ENCODE measurements at regions not wholly inside any gene's neighbourhood (a gene's known extent, or its start where the extent isn't known, plus 50 kb on each side); places are given as distances from the start of the nearest gene placed in this dataset.

DNA sequence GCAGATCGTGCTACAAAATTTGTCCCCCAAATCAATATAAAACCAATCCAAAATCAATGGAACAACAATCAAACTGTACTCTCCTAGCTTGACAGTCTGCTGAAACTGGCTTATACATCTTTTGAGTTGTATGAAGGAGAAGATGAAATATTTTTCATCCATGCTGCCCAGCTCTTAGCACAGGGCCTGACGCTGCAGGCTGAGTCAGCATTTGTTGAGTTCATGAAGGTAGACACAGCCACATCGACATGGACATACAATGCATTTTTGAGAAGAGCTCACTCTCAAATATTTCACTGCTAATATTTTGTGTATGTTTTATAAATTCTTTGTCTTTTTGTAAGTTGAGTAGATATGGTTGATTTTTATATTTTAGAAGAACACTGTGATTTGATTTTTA is 327.3 kb downstream of the OTOL1 start:
- Mint-ChIP-seq H3K9me3 (no peaks in the 10 kb centered on the region), H3K27me3 (no peaks in the 10 kb centered on the region), H3K36me3 (ENCODE audit: low read depth) (no peaks in the 10 kb centered on the region), H3K27ac (no peak overlapping the region), H3K4me3 (no peak overlapping the region), H3K4me1 (ENCODE audit: low read depth) (no peaks in the 10 kb centered on the region)
- intact Hi-C loops (cut with micrococcal nuclease) = no loop called here

GRCh38 chr3:161838021-161838420 is 341.4 kb downstream of the OTOL1 start:
- no peaks in the 10 kb centered on the region for H3K27me3 Mint-ChIP-seq
- no peaks in the 10 kb centered on the region for H3K4me1 Mint-ChIP-seq (ENCODE audit: low read depth)
- intact Hi-C loops (cut with micrococcal nuclease) = no loop called here
- H3K36me3 Mint-ChIP-seq (ENCODE audit: low read depth) = no peaks in the 10 kb centered on the region
- no peak overlapping the region for H3K4me3 Mint-ChIP-seq
- H3K27ac Mint-ChIP-seq = no peak overlapping the region
- peaks cover under 1% of the 10 kb centered on the region for H3K9me3 Mint-ChIP-seq

DNA sequence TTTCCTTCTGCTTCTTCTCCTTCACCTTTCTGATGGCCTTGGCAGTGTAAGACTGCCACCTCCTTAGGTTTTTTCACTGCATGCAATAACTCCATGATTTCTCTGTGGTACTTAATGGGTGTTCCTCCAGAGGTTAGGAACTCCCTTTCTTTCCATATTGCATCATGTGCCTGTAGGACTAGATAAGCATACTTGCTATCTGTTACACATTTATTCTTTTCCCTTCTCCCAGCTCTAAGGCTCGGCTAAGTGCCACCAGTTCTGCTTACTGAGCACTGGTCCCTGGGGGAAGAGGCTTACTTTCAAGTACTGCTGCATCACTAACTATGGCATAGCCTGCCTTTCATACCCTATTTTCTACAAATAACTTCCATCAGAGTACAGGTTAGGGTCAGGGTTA is 351.8 kb downstream of the OTOL1 start:
- H3K4me1 Mint-ChIP-seq (ENCODE audit: low read depth) = no peaks in the 10 kb centered on the region
- no peak overlapping the region for H3K27ac Mint-ChIP-seq
- no peaks in the 10 kb centered on the region for H3K9me3 Mint-ChIP-seq
- no peaks in the 10 kb centered on the region for H3K36me3 Mint-ChIP-seq (ENCODE audit: low read depth)
- H3K4me3 Mint-ChIP-seq = no peak overlapping the region
- no peaks in the 10 kb centered on the region for H3K27me3 Mint-ChIP-seq
- intact Hi-C loops (cut with micrococcal nuclease) = no loop called here

GRCh38 chr3:161851941-161852566 is 355.4 kb downstream of the OTOL1 start:
- H3K36me3 Mint-ChIP-seq (ENCODE audit: low read depth) = no peaks in the 10 kb centered on the region
- intact Hi-C loops (cut with micrococcal nuclease) = no loop called here
- H3K27ac Mint-ChIP-seq = no peak overlapping the region
- peaks cover 5% of the 10 kb centered on the region for H3K4me1 Mint-ChIP-seq (ENCODE audit: low read depth)
- no peaks in the 10 kb centered on the region for H3K9me3 Mint-ChIP-seq
- H3K27me3 Mint-ChIP-seq = no peaks in the 10 kb centered on the region
- H3K4me3 Mint-ChIP-seq = no peak overlapping the region

GRCh38 chr3:161852744-161853143 is 356.1 kb downstream of the OTOL1 start:
- no peaks in the 10 kb centered on the region for H3K27me3 Mint-ChIP-seq
- intact Hi-C loops (cut with micrococcal nuclease) = no loop called here
- H3K36me3 Mint-ChIP-seq (ENCODE audit: low read depth) = no peaks in the 10 kb centered on the region
- peaks cover 5% of the 10 kb centered on the region for H3K4me1 Mint-ChIP-seq (ENCODE audit: low read depth)
- H3K27ac Mint-ChIP-seq = no peak overlapping the region
- no peak overlapping the region for H3K4me3 Mint-ChIP-seq
- H3K9me3 Mint-ChIP-seq = no peaks in the 10 kb centered on the region

DNA sequence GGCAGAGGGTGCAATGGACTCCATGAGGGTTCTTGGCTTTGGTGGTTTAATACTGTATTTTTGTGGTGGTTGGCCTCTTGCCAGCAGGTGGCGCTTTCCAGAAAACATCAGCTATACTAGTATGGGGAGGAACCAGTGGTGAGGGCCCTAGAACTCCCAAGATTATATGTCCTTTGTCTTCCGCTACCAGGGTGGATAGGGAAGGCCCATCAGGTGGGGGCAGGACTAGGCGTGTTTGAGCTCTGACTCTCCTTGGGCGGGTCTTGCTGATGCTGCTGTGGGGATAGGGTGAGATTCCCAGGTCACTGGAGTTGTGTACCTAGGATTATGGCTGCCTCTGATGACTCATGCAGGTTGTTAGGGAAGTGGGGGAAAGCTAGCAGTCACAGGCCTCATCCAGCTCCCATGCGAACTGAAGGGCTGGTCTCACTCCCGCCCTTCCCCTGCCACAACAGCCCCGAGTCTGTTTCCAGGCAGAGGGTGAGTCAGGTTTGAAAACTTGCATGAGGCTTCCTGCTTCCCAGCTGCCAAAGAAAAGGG is 357.7 kb downstream of the OTOL1 start:
- intact Hi-C loops (cut with micrococcal nuclease) = no loop called here
- H3K4me3 Mint-ChIP-seq = no peak overlapping the region
- H3K4me1 Mint-ChIP-seq (ENCODE audit: low read depth) = peaks cover 5% of the 10 kb centered on the region
- no peaks in the 10 kb centered on the region for H3K9me3 Mint-ChIP-seq
- no peak overlapping the region for H3K27ac Mint-ChIP-seq
- H3K36me3 Mint-ChIP-seq (ENCODE audit: low read depth) = no peaks in the 10 kb centered on the region
- H3K27me3 Mint-ChIP-seq = no peaks in the 10 kb centered on the region

DNA sequence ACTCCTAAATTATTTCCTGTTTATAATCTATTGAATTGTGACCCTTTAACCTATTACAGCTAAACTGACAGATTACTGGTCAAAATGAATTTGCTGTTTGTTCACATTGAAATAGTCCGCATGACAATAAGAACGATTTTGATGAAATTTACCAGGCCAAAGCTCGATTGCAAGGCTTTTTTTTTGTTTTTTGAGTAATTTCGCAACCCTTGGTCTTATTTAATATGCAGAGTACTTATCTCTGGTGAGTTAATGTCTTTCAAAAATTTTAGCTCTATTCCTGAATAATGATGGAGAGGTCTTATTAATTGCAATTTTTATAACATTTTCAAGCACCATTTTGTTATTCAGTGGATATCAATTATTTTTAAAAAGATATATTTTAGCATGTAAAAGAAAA is 362.4 kb downstream of the OTOL1 start:
- no peak overlapping the region for H3K27ac Mint-ChIP-seq
- H3K4me1 Mint-ChIP-seq (ENCODE audit: low read depth) = peaks cover 5% of the 10 kb centered on the region
- no peak overlapping the region for H3K4me3 Mint-ChIP-seq
- no peaks in the 10 kb centered on the region for H3K36me3 Mint-ChIP-seq (ENCODE audit: low read depth)
- intact Hi-C loops (cut with micrococcal nuclease) = no loop called here
- H3K27me3 Mint-ChIP-seq = no peaks in the 10 kb centered on the region
- H3K9me3 Mint-ChIP-seq = no peaks in the 10 kb centered on the region

DNA sequence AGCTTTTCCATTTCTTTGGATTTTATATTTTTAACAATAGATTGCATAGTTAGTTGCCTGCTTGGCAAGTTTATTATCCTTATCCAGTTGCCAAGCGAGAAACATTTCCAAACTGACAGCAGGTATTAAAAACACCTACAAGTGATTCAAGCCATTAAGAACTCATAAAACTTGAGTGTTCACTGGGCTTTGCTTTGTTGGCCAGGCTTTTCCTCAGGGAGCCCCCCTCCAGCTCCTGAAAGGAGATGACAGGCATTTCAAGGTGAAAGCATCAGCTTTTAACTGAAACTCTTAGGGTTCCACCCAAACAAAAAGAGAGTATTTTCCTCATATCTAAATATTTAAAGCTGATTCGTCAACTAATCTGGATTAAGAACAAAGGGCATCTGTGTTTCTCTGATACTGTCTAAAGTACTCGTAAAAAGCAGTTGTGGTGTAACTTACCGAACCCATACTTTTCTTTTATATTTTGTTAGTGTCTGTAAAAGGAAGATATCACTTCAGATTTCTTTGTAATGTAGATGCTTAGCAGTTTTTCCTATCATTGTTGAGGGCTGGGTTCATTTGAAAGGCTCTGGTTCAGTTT is 363.4 kb downstream of the OTOL1 start:
- intact Hi-C loops (cut with micrococcal nuclease) = no loop called here
- no peak overlapping the region for H3K27ac Mint-ChIP-seq
- no peaks in the 10 kb centered on the region for H3K27me3 Mint-ChIP-seq
- H3K4me1 Mint-ChIP-seq (ENCODE audit: low read depth) = peaks cover under 1% of the 10 kb centered on the region
- no peak overlapping the region for H3K4me3 Mint-ChIP-seq
- H3K36me3 Mint-ChIP-seq (ENCODE audit: low read depth) = no peaks in the 10 kb centered on the region
- H3K9me3 Mint-ChIP-seq = no peaks in the 10 kb centered on the region

DNA sequence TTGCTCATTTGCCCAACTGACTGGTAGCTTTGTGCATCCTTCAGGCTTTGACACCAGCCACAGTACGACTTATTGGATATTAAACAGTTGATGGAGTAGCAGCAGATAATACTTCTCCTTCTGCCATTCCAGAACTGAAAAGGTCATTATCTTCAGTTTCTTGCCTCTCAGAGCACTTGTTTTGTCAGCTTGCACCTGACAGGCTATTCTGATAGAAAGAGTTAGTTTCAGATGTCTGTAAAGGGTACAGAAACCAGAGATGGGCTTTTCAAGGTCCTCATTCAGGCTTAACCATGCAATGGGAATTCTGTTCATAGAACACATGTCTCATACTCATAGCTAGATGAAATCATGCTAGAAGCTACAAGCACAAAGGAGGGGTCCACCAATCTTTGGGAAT is 367.2 kb downstream of the OTOL1 start:
- H3K4me1 Mint-ChIP-seq (ENCODE audit: low read depth) = no peaks in the 10 kb centered on the region
- H3K4me3 Mint-ChIP-seq = no peak overlapping the region
- intact Hi-C loops (cut with micrococcal nuclease) = no loop called here
- no peaks in the 10 kb centered on the region for H3K27me3 Mint-ChIP-seq
- no peaks in the 10 kb centered on the region for H3K36me3 Mint-ChIP-seq (ENCODE audit: low read depth)
- H3K9me3 Mint-ChIP-seq = no peaks in the 10 kb centered on the region
- no peak overlapping the region for H3K27ac Mint-ChIP-seq

DNA sequence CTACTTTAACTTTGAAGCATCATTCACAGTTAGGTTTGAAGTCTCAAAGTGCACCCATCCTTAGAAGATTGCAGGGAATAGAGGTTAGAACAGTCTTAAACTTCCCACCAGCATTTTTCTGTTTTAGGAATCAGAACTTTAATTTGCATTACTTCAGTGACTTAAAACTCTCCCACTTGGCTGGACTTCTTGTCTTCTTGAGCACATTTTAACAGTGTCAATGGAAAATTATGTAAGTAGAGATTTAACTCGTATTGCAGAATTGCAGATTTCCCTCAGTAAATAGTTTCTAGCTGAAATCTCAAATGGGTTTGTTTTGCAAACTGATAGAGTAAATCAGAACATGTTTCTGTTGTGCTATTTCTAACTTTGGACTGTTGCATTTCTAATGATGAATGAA is 369.6 kb downstream of the OTOL1 start:
- no peaks in the 10 kb centered on the region for H3K9me3 Mint-ChIP-seq
- intact Hi-C loops (cut with micrococcal nuclease) = no loop called here
- H3K4me3 Mint-ChIP-seq = no peak overlapping the region
- no peaks in the 10 kb centered on the region for H3K36me3 Mint-ChIP-seq (ENCODE audit: low read depth)
- H3K4me1 Mint-ChIP-seq (ENCODE audit: low read depth) = no peaks in the 10 kb centered on the region
- H3K27me3 Mint-ChIP-seq = no peaks in the 10 kb centered on the region
- H3K27ac Mint-ChIP-seq = no peak overlapping the region

DNA sequence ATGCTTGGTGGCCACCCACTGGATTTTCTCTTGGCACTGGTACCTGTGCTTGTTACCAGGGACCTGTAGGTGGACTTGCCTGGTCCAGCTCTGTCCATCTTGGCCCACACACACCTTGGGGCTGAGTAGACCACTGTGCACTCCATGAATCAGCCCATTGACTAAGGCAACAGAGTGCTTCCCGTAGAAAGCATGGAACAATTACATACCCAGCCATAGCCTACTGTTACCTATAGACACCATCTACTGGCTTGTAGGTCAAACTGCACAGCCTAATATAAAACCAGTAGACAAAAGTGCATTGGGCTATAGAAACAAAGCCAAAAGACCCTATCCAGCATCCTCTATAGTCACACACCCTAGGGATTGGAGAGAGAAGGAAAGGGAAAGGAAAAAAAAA is 378.9 kb downstream of the OTOL1 start:
- Mint-ChIP-seq H3K27ac (no peak overlapping the region), H3K9me3 (no peaks in the 10 kb centered on the region), H3K4me3 (no peak overlapping the region), H3K36me3 (ENCODE audit: low read depth) (no peaks in the 10 kb centered on the region), H3K4me1 (ENCODE audit: low read depth) (no peaks in the 10 kb centered on the region), H3K27me3 (no peaks in the 10 kb centered on the region)
- intact Hi-C loops (cut with micrococcal nuclease) = no loop called here

DNA sequence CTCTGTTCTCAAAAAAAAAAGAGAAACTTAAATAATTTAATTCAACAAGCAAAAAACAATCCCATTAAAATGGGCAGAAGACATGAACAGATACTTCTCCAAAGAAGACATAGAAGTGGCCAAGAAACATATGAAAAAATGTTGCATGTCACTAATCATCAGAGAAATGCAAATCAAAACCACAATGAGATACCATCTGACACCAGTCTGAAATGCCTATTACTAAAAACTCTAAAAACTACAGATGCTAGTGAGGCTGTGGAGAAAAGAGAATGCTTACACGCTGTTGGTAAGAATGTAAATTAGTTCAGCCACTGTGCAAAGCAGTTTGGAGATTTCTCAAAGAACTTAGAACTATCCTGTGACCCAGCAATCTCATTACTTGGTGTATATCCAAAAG is 382.9 kb downstream of the OTOL1 start:
- no peak overlapping the region for H3K4me3 Mint-ChIP-seq
- intact Hi-C loops (cut with micrococcal nuclease) = no loop called here
- H3K4me1 Mint-ChIP-seq (ENCODE audit: low read depth) = no peaks in the 10 kb centered on the region
- peaks cover 10% of the 10 kb centered on the region for H3K9me3 Mint-ChIP-seq
- no peaks in the 10 kb centered on the region for H3K36me3 Mint-ChIP-seq (ENCODE audit: low read depth)
- no peaks in the 10 kb centered on the region for H3K27me3 Mint-ChIP-seq
- H3K27ac Mint-ChIP-seq = no peak overlapping the region

GRCh38 chr3:161884830-161885229 is 388.2 kb downstream of the OTOL1 start:
- H3K27me3 Mint-ChIP-seq = no peaks in the 10 kb centered on the region
- no peaks in the 10 kb centered on the region for H3K36me3 Mint-ChIP-seq (ENCODE audit: low read depth)
- intact Hi-C loops (cut with micrococcal nuclease) = no loop called here
- H3K4me1 Mint-ChIP-seq (ENCODE audit: low read depth) = no peaks in the 10 kb centered on the region
- no peak overlapping the region for H3K27ac Mint-ChIP-seq
- H3K9me3 Mint-ChIP-seq = peaks cover 26% of the 10 kb centered on the region
- no peak overlapping the region for H3K4me3 Mint-ChIP-seq

GRCh38 chr3:161890147-161890625 is 393.6 kb downstream of the OTOL1 start:
- no peak overlapping the region for H3K4me3 Mint-ChIP-seq
- H3K4me1 Mint-ChIP-seq (ENCODE audit: low read depth) = no peaks in the 10 kb centered on the region
- no peaks in the 10 kb centered on the region for H3K36me3 Mint-ChIP-seq (ENCODE audit: low read depth)
- intact Hi-C loops (cut with micrococcal nuclease) = no loop called here
- H3K27ac Mint-ChIP-seq = no peak overlapping the region
- peaks cover 19% of the 10 kb centered on the region for H3K9me3 Mint-ChIP-seq
- no peaks in the 10 kb centered on the region for H3K27me3 Mint-ChIP-seq

DNA sequence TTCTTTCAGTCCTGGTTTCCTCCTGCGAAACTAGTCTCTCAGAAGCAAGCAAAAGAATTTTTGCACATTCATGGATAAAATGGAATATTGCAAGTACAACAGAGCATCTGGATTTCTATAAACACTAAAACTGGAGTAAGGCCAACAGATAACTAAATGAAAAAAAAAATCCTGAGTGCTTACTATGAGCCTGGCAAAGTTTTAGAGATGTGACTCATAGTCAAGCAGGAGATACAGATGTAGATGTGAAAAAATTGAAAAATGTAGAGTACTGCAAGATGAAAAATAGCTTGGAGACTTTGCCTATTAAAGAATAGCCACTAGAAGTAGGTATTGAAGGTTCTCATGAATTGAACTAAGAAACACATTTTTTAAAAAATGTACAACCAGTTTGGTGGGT is 397.4 kb downstream of the OTOL1 start:
- H3K27me3 Mint-ChIP-seq = no peaks in the 10 kb centered on the region
- no peak overlapping the region for H3K4me3 Mint-ChIP-seq
- intact Hi-C loops (cut with micrococcal nuclease) = no loop called here
- H3K9me3 Mint-ChIP-seq = peaks cover 10% of the 10 kb centered on the region
- H3K4me1 Mint-ChIP-seq (ENCODE audit: low read depth) = no peaks in the 10 kb centered on the region
- no peak overlapping the region for H3K27ac Mint-ChIP-seq
- H3K36me3 Mint-ChIP-seq (ENCODE audit: low read depth) = no peaks in the 10 kb centered on the region

Measured in dendritic cell treated with granulocyte-macrophage colony-stimulating factor and Interleukin-4, amounts not matched to agents 40 ng/mL and 50 ng/mL, for 4 days (primary cell).